Frontal cortex (tissue), 1 donor: ENCODE measurements at regions not wholly inside any gene's neighbourhood (a gene's known extent, or its start where the extent isn't known, plus 50 kb on each side); places are given as distances from the start of the nearest gene placed in this dataset. TPM values are rescaled to one million over a fixed set of nuclear protein-coding genes. Genes with fewer than 3 reads are reported as not detected.

ENCODE experiments used
- small RNA-seq: library from RNA; depleted of rRNA; stranded (forward); fragments of <200 nt; gene quantifications from one replicate; pipeline ENCODE3, GENCODE V24; 2014

Small RNAs in the stretch of these regions (small RNA-seq; reads per million reads assigned to genes)
- gene RF00017 = not detected
